RPMI7951 (cell line): ENCODE measurements at regions not wholly inside any gene's neighbourhood (a gene's known extent, or its start where the extent isn't known, plus 50 kb on each side); places are given as distances from the start of the nearest gene placed in this dataset.
A peak's percentile ranks its signal among the peaks of the same experiment; 100 is the strongest.
"Not testable (repeated sequence)": the region's sequence is repeated elsewhere in the genome, so short reads cannot be mapped to it uniquely, and the experiment has no call there.

Source experiments
- DNase-seq: peaks from one replicate; pipeline ENCODE4 v3.0.0-alpha.2; 2012; ENCODE audit warnings: low read depth

DNA sequence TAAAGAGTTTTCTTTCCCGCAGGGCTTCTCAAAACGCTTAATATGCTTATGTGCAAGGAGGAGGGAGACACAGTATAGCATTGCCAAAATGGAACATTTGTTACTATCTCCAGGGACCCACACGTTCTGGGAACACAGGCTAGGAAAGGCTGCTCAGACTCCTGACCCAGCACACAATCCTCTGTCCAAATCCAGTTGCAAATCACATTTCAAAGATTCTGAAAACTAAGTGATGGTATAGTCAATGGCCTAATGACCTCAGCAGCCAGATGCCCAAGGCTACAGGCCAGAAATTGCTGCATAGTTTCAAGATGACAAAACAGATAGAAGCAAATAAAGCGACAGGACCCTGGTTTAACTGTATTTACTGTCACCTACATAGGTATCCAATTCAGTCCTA is 97.0 kb upstream of the GRIP1 start:
- no peak for DNase-seq

DNA sequence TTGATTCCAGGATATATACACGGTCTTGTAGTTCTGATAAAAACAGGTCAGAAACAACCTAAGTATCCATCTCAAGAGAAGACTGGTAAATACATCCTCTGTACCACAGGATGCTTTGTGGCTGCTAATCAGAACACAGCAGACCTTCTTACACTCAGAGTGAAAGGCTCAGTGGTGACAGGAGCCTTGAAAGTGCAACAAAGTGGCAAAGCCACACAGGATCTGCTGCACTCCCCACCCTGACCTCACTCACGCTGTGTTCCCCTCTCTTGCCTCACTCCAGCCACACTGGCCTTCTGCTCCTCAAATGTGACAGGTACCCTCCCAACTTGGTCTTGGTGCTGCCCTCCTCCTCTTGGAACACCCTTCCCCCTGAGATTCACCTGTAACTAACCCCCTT is 98.1 kb upstream of the GRIP1 start:
- no peak for DNase-seq

DNA sequence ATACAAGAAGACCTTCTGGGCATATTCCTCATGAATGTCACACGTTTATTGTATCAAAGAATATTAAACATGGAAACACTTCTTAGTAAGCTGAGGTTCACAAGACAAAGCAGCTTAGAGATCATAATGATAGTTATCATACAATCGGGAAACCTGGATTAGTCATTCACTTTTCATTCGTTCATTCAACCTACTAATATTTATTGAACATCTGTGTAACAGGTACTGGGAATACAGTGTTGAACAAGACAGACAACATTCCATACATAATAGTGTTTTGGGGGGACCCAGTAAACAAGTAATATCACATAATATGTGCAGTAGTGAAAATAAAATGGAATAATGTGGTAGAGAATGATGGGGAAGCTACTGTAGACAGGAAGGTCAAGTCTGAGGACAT is 100.6 kb upstream of the GRIP1 start:
- no peak for DNase-seq

DNA sequence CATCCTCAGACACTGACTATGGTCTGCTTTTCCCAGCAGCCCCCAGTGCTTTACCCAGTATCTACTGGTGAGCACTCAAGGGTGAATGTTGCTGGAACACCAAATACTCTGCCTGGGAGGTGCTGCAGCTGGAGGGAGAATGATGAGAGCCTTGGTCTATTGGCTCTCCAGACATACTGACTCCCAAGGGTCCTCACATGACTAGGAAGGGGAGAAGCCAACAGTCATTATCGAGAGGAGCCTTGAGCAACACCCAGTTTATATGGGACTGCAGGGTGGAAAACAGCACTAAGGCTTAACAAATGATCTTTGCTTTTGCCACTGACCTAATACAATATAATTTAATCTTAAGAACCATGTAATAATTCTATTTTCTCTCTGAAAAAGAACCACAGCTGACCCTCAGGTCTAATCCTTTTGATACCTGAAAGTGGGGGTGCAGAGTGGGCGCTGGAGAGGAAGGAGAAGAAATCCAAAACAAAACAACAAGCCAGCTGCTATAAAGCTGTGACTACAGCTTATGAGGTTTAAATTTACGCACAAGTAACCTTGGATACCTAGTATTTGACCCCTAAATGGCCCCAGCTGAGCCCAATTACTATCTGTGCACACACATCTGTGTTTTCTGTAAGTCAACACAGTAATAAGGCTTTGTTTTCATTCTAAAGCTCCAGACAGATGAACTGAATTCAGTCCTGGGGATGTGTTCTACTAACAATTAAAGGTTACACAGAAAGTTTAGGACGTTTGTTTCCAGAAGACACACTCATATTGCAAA is 107.8 kb upstream of the GRIP1 start:
- no peak for DNase-seq

DNA sequence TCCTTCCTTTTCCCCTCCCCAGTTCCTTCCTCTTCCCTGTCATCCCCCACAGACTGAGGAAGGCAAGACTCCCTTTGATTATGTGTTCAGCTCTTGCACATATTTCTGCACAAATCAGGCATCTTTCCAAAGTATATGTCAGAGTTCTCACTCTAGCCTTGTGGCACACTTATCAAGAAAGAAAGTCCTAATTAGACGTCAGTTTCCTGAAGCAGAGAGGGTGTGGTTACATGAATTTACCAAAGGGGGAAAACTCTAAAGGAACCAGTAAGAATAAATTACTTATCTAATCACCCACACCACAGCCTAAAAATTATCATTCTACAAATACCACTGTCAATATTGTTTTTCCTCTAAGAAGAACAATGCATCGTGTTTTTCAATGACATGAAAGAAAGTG is 120.7 kb upstream of the GRIP1 start:
- no peak for DNase-seq

DNA sequence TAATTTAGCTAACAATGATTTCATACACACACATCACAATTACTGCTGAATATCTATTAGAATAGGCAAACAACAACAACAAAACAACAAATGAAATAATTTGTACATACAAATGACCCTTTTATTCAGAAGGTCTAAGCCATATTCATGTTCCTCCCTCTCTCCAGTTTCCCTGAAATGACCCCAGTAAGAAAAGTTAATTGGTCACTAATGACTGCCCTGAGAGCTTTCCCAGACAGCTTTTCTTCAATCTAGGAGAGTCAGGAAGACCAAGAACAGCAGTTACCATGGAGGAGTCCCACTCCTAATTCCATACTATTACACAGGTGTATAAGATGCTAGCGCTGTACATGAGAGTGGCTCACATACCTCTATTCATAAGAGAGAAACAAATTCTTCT is 121.2 kb upstream of the GRIP1 start:
- no peak for DNase-seq

DNA sequence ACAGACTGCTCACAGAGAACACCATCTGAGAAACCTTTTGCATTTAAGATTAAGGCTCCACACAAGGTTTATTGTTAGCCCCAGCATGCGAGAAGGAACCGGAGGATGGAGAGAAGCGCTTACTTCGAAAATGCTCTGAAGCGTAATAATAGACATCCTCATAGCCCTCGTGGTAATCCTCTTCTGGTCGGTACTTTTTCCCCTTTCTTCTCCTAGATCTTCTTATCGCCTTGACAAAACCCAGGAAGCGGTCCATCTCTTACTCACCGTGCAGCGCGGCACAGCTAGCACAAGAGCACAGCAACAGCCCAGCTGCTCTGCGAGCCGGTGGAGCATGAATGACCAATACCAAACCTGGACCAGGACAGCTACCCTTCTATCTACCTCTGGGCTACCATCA is 125.1 kb upstream of the GRIP1 start:
- DNase-seq = no peak

DNA sequence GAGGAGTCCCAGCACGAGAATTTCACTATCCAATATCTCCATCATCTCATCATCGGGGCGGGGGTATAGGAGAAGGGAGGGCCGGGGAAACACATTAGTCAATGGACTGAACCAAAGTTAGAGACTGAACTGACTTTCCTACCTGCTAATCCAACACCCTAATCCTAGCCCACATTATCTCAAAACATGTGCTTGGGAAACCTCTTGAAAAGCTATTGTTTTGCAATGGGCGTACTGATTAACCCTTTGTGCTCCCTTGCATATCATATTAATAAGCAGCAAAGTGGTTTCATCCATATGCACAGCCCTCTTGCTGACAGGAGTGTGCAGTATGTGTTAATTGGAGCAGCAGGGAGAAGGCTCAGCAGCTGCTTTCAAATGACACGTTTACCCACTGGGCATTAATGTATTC is 125.7 kb upstream of the GRIP1 start:
- no peak for DNase-seq

DNA sequence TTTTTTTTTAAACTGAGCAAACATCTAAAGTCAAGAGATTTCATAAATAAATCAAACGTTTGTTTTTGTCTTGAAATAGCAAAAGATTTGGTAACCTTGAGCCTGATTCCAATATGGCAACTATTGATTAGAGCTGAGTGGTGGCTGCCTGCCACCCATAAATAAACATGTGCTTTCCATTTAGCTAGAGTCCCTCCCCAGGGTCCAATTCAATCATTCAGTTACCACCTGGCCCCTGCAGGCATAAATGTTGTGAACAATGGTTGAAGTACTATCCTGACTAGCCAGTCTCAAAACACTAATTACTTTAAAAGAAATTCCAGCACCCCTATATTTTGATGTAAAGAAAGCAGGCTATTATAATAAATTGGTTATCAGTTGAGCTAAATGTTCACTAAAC is 129.7 kb upstream of the GRIP1 start:
- DNase-seq = no peak

DNA sequence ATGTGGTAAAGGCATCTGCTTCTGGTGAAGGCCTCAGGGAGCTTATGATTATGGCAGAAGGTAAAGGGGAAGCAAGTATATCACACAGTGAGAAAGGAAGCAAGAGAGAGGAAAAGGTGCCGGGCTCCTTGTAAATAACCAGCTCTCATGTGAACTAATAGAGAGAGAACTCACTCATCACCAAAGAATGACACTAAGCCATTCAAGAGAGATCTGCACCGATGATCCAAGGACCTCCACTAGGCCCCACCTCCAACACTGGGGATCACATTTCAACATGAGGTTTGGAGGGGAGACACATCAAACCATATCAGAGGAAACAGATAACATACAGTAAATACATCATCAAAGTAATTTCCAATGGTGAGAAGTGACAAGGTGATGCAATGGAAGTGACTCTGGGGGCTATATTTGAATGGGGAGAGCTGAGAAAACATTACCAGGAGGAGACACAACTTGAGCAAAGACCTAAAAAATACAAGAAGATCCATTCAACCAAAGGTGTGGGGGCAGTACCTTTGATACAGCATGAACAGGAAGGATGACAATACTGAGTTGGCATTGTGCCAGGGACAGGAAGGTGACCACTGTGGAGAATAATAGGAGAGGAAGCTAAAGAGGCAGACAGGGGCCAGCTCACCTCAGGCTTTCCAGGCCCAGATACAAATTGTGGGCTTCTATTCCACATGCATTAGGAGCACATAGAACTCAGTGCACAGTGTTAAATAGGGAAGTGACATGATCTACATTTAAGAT is 134.4 kb upstream of the GRIP1 start:
- DNase-seq = no peak

DNA sequence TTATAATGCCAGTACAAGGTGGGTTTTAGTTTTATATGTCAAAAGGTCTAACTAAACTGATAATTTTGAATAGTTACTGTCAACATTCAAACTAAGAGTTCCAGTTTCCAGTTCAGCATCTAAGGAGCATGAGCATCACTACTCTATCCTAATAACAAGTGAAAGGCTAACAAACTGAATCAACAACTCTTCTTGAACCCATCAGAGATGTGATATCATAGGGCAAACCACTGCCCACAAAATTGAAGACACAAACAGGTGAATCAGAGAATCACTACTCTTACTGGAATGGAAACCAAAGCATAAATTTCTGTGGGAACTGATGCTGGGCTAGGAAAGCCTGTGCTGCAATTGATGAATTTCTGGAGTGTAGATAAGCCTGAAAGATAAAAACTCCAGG is 140.7 kb upstream of the GRIP1 start:
- DNase-seq = no peak

DNA sequence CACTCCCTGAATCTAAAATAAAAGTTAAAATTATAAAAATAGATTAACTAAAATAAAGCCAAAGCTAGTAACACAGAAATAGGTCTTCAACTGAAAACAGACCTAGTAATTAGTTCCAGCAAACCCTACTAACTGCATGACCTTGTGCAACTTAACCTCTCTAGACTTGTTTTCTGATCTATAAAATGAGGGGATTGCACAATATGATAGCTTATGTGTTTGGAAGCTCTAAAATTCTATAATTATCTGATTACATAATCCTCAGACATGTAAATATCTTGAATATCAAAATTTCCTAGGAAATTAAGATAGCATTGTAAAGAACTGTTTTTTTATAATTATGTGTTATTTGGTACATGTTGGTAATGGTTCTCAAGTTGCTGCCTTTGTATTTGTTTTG is 144.1 kb upstream of the GRIP1 start:
- no peak for DNase-seq

DNA sequence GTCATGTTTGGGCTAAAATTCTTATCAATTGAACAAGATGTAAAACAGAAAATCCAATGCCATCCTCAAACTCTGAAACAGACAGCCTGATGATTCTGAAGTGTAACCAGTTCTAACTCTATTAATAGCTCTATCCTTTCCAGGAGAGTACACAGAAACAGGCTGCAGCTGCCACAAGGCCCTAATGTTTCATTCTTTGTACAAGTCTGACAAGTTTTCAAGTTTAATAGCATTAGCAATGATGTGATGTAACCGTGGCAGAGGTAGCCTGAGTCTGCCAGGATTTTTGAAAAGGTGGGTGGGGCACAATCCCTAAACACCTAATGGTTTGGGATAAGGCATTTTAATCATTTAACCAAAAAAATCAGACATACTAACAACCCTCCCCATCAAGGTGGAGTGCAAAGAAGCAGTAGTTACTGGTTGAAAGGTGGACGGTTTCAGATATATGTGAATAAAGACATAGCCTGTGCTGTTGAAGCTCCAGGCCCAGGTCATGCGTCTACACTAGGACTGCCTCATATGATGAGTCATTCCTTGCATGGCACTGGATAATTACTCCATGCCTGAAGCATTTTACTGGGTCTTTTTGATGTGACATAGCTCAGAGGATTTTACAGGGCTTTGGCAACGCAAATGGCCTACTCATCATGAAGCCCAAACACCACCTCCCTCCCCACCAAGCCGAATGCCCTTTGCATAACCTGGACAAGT is 145.1 kb upstream of the GRIP1 start:
- DNase-seq = peak; percentile 74

DNA sequence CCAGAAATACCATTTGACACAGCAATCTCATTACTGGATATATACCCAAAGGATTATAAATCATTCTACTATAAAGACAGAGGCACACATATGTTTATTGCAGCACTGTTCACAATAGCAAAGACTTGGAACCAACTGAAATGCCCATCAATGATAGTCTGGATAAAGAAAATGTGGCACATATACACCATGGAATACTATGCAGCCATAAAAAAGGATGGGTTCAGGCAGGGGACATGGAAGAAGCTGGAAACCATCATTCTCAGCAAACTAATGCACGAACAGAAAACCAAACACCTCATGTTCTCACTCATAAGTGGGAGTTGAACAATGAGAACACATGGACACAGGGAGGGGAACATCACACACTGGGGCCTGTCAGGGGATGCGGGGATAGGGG is 147.0 kb upstream of the GRIP1 start:
- not testable (repeated sequence) for DNase-seq

DNA sequence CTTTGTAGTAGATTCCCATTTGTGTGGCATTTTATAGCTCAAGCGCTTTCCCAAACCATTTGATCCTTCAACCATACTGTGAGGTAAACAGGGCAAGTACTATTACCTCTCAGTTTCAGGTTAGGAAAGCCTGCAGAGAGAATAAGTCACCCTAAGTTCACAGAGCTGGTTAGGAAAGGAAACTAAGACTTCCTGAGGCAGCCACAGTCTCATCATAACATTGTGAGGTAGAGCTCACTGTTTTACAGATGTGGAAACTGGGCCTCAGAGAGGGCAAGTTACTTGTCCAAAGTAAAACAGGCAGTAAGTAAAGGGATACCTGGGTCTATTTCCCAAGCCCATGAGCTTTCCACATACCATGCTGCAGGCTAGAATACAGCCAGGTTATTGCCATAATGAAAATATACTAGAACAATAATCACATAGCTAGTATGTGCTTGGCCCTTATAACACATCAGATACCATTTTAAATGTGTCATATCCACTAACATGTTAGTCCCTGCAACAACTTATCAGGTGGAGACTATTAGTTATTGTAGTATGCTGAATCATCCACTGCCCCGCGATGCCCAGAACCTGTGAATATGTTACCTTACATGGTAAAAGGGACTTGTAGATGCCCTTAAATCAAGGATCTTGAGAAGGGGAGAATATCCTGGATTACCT is 150.9 kb upstream of the GRIP1 start:
- no peak for DNase-seq

DNA sequence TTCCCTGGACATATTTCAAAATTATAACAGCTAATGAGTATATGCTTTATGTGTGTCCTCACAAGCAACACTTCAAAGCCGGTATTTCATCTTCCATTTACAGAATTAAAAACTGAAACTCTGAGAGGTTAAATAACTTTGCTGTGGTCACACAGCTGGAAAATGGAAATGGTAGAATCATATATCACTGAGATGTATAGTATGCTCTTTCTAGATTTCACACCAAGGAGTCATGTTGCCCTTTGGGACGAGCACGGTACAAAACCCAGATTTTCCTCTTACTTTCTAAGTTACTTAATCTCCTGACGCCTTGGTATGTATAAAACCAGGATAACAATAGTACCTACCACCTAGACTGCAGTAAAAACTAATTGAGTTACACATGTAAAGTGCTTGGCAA is 152.6 kb upstream of the GRIP1 start:
- DNase-seq = no peak

DNA sequence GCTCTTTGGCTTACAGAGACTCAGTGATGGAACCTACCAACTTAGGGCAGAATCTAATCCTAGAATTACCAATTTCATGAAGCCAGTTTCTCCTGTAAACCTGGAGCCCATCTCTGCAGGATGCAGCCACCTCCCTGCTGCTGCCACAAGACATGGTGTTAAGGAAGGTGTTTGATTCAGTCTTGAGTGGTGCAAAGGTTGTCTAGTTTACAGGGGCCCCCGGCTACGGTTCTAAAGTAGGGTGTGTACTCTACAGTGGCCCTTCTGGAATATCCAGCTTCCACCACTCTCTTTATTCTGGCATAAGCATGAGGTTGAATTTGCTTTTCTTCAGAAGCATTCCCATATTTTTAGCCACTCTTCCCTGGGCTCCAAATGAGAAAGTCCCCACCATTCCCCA is 154.1 kb upstream of the GRIP1 start:
- DNase-seq = no peak

DNA sequence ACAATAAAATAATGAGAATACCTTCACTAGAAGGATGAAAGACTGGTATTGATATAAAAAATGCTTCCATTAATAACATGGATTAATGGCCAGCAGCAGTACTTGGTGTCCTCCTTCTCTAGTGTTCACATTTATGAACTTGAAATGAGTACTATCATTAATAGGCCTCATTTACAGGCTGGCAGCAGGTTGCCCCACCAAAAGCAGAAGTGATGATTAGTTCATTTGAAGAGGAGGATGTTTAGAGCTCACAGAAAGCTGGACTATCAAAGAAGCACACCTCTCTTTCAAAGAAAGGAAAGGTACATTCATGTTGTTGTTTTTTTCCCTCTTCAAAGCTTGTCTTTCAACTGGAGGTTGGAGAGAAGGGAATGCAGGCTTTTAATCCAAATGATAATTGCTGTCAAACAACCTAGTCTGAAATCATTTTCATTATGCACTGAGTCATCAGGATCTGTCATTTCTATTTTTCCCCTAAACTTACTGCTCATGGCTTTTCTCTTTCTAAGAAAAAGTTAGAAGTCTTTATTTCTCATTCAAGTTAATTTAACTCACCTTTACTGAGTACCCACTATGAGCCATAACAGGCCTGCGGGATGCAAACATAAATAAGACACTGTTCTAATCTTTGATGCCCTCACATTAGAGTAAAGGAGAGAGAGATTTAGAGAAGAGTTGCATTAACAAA is 157.9 kb upstream of the GRIP1 start:
- no peak for DNase-seq

DNA sequence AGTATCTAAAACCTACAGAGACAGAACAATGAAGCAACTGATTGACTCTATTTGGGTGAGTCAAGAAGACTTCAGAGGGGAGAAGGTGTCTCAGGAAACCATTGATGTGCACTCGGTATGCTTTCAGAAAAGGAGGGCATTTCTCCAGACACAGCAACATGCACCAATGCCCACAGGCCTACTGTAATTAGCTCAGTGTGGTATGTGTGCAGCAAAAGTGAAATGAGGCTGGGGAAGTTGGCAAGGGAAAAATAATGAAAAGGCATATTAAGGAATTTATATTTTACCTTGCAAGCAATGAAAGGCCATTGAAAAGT is 158.4 kb upstream of the GRIP1 start:
- DNase-seq = no peak

DNA sequence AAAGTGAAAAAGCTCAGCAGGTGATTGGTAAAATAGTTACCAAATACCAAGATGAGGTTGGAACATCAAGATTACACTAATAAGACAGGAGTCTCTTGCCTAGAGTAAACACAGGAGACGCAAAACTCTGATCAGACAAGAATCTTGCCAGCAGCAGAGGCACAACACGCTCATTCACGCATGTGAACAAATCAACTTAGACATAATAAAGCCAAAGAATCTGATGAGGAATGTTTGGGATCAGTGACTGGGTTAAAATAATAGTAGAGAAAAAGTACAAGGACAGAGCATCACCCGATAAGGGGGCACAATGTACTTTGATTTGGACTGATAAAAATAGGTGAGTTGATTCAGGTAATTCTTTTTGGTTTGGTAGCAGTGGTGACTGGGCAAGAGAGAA is 159.5 kb upstream of the GRIP1 start:
- no peak for DNase-seq

DNA sequence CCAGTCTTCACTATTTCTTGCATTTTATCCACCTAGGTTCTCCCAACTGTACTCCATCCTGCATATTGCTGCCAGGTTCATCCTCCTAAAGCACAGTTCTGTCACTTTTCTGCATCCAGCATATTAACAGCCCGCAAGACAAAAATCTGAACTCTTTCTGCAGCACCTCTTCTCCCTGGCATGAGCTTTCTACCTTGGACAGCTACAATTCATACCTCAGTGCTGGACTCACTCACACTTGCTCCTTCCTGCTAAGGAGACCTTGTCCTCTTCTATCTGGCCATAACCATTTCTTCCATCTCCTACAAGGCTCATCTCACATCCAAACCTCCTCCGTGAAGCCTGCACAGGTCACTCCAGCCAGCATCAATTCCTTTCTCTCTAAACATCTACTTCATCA is 170.1 kb upstream of the GRIP1 start:
- no peak for DNase-seq

DNA sequence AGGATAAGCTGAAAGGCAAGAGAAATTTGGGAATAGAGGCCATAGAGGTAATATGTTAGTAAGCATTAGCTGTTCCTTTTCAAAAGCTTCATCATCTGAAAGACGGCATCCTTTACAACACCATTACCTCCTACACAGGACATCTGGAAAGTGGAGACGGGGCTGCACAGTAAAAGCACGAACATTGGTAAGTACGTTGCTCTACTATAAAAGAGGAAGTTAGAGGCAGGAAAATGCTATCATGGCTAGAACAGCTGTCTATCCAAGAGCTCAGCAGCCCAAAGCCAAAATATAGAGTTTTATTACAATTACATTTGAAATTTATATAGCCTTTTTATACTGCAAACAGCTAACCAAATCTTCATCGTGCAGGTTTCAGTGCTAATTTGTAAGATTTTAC is 172.3 kb upstream of the GRIP1 start:
- no peak for DNase-seq
